ENCODE measurements at regions not wholly inside any gene's neighbourhood (a gene's known extent, or its start where the extent isn't known, plus 50 kb on each side); places are given as distances from the start of the nearest gene placed in this dataset.
"Not testable (repeated sequence)": the region's sequence is repeated elsewhere in the genome, so short reads cannot be mapped to it uniquely, and the experiment has no call there.

DNA sequence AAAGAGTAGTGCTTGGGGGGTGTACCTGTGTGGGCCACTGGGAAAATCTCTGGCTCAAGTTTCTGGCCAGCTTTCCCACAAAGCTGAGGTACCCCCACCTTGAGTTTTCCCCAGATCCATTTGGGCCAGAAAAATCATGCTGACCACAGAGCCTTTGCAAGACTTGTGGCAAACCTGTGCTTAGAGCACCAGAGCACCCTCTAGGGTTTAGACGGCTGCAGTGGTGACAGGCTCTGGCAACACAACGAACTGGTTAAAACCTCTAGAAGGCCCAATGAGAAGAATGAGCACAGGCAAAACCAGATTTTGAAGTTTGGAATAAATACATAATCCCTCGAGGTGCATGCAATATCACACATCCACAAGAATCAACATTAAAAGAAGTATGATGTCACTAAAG, 290.7 kb upstream of the FOLH1 start:
- no peak overlapping the region for H3K27ac ChIP-seq (replicated peaks)
- no peak overlapping the region for H3K4me3 ChIP-seq (replicated peaks; ENCODE audit: insufficient read depth, low read length)
- H3K27me3 ChIP-seq (ENCODE audit: insufficient read depth, poor library complexity, severe bottlenecking): no peaks in the 10 kb centered on the region
- TF ChIP-seq, protein P1, sequence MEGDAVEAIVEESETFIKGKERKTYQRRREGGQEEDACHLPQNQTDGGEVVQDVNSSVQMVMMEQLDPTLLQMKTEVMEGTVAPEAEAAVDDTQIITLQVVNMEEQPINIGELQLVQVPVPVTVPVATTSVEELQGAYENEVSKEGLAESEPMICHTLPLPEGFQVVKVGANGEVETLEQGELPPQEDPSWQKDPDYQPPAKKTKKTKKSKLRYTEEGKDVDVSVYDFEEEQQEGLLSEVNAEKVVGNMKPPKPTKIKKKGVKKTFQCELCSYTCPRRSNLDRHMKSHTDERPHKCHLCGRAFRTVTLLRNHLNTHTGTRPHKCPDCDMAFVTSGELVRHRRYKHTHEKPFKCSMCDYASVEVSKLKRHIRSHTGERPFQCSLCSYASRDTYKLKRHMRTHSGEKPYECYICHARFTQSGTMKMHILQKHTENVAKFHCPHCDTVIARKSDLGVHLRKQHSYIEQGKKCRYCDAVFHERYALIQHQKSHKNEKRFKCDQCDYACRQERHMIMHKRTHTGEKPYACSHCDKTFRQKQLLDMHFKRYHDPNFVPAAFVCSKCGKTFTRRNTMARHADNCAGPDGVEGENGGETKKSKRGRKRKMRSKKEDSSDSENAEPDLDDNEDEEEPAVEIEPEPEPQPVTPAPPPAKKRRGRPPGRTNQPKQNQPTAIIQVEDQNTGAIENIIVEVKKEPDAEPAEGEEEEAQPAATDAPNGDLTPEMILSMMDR (IDR thresholded peaks at IDR 0.05; ENCODE audit: insufficient read depth, low read length): no peak
- TF ChIP-seq POLR2AphosphoS5 (IDR thresholded peaks at IDR 0.05; ENCODE audit: low read depth): no peak
- no peak for TF ChIP-seq GABPA (IDR thresholded peaks at IDR 0.05; ENCODE audit: low read depth)
- TF ChIP-seq SPI1 (IDR thresholded peaks at IDR 0.05; ENCODE audit: borderline replicate concordance, low read depth): no peak
- TF ChIP-seq, protein P2, sequence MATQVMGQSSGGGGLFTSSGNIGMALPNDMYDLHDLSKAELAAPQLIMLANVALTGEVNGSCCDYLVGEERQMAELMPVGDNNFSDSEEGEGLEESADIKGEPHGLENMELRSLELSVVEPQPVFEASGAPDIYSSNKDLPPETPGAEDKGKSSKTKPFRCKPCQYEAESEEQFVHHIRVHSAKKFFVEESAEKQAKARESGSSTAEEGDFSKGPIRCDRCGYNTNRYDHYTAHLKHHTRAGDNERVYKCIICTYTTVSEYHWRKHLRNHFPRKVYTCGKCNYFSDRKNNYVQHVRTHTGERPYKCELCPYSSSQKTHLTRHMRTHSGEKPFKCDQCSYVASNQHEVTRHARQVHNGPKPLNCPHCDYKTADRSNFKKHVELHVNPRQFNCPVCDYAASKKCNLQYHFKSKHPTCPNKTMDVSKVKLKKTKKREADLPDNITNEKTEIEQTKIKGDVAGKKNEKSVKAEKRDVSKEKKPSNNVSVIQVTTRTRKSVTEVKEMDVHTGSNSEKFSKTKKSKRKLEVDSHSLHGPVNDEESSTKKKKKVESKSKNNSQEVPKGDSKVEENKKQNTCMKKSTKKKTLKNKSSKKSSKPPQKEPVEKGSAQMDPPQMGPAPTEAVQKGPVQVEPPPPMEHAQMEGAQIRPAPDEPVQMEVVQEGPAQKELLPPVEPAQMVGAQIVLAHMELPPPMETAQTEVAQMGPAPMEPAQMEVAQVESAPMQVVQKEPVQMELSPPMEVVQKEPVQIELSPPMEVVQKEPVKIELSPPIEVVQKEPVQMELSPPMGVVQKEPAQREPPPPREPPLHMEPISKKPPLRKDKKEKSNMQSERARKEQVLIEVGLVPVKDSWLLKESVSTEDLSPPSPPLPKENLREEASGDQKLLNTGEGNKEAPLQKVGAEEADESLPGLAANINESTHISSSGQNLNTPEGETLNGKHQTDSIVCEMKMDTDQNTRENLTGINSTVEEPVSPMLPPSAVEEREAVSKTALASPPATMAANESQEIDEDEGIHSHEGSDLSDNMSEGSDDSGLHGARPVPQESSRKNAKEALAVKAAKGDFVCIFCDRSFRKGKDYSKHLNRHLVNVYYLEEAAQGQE (IDR thresholded peaks at IDR 0.05; ENCODE audit: insufficient replicate concordance, low read depth): no peak
- DNase-seq (ENCODE audit: low read depth in 1 of 2, low spot score in 1 of 2): no peak

DNA sequence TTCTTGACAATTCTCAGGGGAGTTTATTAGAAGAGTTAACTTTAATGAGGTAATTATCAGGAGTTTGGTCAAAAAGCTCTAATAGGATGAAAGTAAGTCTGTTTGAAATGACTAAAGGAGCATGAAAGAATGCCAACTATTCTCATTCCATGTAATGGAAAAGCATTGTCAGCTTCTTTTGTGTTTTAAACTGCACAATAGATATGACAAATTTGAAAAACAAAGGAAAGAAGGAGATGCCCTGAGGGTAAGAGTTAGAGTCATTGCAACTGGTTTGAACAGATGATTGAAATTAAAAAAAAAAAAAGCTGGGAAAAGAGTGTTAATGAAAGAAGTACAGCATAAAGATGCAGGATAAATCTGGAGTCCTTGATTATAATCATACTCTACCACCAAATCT, 296.8 kb upstream of the FOLH1 start:
- H3K27ac ChIP-seq (replicated peaks): no peak overlapping the region
- no peak for DNase-seq (ENCODE audit: low read depth in 1 of 2, low spot score in 1 of 2)
- H3K4me3 ChIP-seq (replicated peaks; ENCODE audit: insufficient read depth, low read length): no peak overlapping the region
- TF ChIP-seq SPI1 (IDR thresholded peaks at IDR 0.05; ENCODE audit: borderline replicate concordance, low read depth) (no peak), POLR2AphosphoS5 (IDR thresholded peaks at IDR 0.05; ENCODE audit: low read depth) (no peak), GABPA (IDR thresholded peaks at IDR 0.05; ENCODE audit: low read depth) (no peak)
- TF ChIP-seq, protein P2 (IDR thresholded peaks at IDR 0.05; ENCODE audit: insufficient replicate concordance, low read depth): no peak
- TF ChIP-seq, protein P1 (IDR thresholded peaks at IDR 0.05; ENCODE audit: insufficient read depth, low read length): no peak
- no peaks in the 10 kb centered on the region for H3K27me3 ChIP-seq (ENCODE audit: insufficient read depth, poor library complexity, severe bottlenecking)

DNA sequence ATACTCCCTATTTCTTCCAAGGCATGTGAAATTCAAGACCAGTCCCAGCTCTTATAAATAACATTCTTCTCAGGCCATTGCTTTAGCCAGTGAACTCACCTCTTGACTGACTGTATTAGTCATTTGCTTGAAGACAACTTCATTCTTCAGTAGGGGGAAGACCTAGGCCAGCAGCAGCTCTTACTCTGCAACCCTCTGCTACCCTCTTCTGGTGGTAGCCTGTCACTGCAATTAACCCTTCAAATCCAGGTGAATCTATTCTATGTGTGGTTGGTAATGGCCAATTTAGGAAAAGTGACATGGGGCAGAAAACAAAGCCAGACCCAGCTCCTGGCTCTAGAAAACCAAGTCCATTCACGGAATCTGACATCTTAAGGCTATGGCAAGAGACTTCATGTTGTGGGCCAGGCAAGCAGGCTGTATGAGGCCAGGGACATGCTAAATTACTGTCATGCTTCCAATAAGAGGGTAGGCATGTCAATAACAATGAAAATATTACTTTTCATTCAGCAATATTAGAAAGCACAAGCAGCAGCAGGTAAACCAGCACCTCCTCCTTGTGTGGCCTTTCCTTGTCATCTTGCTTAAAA, 317.9 kb upstream of the FOLH1 start:
- not testable (repeated sequence) for H3K4me3 ChIP-seq (replicated peaks; ENCODE audit: insufficient read depth, low read length); H3K27me3 ChIP-seq (ENCODE audit: insufficient read depth, poor library complexity, severe bottlenecking); H3K27ac ChIP-seq (replicated peaks)
- peak in 1 of 2 experiments; percentile 3 for DNase-seq (ENCODE audit: low read depth in 1 of 2, low spot score in 1 of 2)

DNA sequence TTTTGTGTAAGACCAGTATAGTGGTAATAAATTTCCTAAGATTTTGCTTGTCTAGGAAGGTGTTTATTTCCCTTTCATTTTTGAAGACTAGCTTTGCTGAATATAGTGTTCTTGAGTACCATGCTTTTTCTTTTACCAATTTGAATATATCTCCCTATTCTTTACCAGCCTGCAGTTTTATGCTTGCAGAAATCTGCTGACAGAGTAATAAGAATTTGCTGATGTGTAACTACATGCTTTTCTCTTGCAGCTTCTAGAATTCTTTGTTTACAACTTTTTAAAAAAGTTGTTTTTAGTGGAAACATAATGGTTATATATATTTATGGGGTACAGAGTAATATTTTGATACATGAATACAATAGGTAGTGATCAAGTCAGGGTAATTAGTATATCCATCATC, 324.8 kb upstream of the FOLH1 start:
- Histone ChIP-seq H3K27ac (replicated peaks) (no peak overlapping the region), H3K27me3 (ENCODE audit: insufficient read depth, poor library complexity, severe bottlenecking) (no peaks in the 10 kb centered on the region), H3K4me3 (replicated peaks; ENCODE audit: insufficient read depth, low read length) (no peak overlapping the region)
- DNase-seq (ENCODE audit: low read depth in 1 of 2, low spot score in 1 of 2): no peak
- TF ChIP-seq, protein P1 (IDR thresholded peaks at IDR 0.05; ENCODE audit: insufficient read depth, low read length): no peak
- TF ChIP-seq, protein P2 (IDR thresholded peaks at IDR 0.05; ENCODE audit: insufficient replicate concordance, low read depth): no peak
- no peak for TF ChIP-seq POLR2AphosphoS5 (IDR thresholded peaks at IDR 0.05; ENCODE audit: low read depth)
- TF ChIP-seq GABPA (IDR thresholded peaks at IDR 0.05; ENCODE audit: low read depth): no peak
- no peak for TF ChIP-seq SPI1 (IDR thresholded peaks at IDR 0.05; ENCODE audit: borderline replicate concordance, low read depth)

DNA sequence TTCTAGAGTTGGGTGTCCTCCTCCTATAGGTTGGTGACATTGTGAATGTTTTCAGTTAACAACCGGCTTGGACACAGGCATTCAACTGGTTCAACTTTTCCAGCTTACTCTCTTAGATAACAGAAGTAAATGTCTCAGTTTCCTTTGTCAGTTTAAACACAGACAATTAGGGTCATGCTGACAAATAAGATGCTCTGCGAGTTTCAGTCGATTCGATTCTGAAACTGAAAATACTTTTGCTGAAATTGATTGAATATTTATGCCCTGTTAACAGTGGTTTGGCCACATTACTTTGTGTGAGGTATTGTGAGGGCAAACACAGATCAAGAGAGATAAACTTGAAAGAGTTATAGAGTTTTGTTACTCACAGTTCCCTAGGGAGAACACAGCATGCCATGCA, 330.5 kb upstream of the FOLH1 start:
- not testable (repeated sequence) for H3K4me3 ChIP-seq (replicated peaks; ENCODE audit: insufficient read depth, low read length); H3K27ac ChIP-seq (replicated peaks); H3K27me3 ChIP-seq (ENCODE audit: insufficient read depth, poor library complexity, severe bottlenecking); DNase-seq (ENCODE audit: low read depth in 1 of 2, low spot score in 1 of 2)

DNA sequence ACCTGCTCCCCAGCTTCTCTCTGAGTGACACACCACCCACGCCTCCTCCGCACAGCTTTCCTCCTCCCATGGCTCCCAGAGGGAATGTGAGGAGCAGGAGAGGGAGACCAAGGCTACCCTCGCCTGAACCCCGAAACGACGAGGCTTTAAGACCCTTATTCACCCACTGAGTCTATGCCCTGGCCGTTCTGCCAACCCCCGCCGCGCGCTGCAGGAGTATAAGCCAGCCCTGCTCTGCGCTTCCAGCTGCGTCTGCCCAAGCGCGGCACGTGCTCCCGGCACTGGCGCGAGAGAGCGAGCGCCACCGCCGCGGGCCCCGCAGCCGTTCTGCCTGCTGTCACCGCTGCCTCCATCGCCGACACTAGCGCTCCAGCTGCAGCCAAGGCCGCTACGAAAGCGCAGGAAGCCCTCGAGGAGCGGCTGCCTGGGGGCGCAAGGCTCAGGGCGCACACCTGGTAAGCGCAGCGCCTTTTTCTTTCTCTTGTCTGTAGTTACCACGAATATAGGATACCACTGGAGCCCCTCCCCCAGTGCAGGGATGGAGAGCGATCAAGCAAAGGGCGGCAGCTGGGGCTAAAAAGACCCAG, 350.0 kb upstream of the FOLH1 start:
- not testable (repeated sequence) for H3K27me3 ChIP-seq (ENCODE audit: insufficient read depth, poor library complexity, severe bottlenecking); H3K4me3 ChIP-seq (replicated peaks; ENCODE audit: insufficient read depth, low read length); DNase-seq (ENCODE audit: low read depth in 1 of 2, low spot score in 1 of 2); H3K27ac ChIP-seq (replicated peaks)

Measured in HL-60 (cell line).